GM19193 (cell line): ENCODE measurements at regions not wholly inside any gene's neighbourhood (a gene's known extent, or its start where the extent isn't known, plus 50 kb on each side); places are given as distances from the start of the nearest gene placed in this dataset.

Source experiments
- POLR2A ChIP-seq: IDR thresholded peaks from 4 replicates; pipeline ENCODE4 v1.6.1; 2011; ENCODE audit not compliant: insufficient read depth, insufficient read length; ENCODE audit errors: extremely low read depth

GRCh38 chr12:92229381-92229780, 83.7 kb upstream of the BTG1 start:
- TF ChIP-seq POLR2A, result no peak

DNA sequence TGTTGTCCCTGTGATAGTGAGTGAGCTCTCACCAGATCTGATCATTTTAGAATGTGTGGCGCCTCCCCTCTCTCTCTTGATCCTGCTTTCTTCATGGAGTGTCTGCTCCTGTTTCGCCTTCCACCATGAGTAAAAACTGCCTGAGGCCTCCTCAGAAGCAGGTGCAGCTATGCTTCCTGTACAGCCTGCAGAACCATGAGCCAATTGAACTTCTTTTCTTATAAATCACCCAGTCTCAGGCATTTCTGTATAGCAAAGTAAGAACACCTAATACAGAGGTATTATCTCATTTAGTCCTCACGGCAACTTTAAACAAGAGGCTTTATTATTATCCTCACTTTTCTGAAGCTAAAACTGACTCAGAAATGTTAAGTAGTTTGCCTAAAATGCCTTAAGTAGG, 81.3 kb upstream of the BTG1 start:
- TF ChIP-seq POLR2A, result no peak

DNA sequence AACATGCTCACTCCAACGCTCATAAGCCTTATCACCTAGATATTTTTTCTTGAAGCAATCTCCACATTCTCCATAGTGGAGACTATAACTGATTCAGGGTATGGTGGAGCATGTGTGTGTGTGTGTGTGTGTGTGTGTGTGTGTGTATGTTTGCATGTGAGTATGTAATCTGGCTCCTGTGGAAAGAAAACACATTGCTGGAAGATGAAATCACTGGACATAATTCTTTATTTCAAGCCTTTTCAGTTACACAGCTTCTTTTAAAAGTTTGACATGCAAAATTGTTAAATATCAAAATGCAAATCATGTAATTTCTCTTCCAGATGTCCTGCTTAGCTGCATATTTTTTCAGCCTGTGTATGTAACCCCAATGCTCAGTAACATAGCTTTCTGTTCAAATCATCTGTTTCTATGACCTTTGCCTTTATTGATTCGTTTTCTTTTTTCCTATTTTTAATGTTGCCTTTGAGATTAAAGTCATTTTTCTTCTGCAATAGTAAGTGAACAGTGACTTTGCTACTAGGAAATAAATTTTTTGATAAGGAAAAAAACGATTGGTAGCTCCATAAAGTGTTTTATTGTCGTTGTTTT, 80.5 kb upstream of the BTG1 start:
- no peak for TF ChIP-seq POLR2A

DNA sequence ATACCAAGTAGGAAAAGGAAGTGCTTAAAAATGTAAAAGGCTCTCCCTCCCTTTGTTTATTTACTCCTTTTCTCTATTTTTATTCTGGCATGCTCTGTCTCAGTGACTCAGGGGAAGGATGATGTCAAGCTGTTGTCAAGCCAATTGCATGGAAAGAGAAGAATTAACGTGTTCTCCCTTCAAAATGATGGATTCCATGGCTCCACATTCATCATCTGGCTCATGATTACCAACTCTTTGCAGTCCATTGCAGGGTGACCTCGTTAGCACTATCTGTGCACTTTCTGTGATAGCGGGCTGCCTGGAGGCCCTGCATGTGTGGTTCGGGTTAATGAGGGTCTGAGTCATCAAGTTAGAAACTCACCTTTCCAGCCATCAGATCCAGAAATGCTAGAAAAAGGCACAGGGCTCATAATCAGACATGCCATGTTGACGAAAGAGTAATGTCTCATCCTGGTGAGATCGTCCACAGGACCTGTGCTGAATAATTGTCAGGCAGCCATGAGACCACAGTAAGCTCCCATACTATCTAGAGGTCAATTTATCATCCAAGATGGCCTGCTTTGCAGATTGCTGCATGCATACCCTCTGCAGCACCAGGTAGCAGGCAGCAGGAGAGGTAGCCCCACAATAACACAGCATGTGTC, 79.2 kb upstream of the BTG1 start:
- no peak for TF ChIP-seq POLR2A

GRCh38 chr12:92223481-92223880, 77.8 kb upstream of the BTG1 start:
- TF ChIP-seq POLR2A, result no peak

DNA sequence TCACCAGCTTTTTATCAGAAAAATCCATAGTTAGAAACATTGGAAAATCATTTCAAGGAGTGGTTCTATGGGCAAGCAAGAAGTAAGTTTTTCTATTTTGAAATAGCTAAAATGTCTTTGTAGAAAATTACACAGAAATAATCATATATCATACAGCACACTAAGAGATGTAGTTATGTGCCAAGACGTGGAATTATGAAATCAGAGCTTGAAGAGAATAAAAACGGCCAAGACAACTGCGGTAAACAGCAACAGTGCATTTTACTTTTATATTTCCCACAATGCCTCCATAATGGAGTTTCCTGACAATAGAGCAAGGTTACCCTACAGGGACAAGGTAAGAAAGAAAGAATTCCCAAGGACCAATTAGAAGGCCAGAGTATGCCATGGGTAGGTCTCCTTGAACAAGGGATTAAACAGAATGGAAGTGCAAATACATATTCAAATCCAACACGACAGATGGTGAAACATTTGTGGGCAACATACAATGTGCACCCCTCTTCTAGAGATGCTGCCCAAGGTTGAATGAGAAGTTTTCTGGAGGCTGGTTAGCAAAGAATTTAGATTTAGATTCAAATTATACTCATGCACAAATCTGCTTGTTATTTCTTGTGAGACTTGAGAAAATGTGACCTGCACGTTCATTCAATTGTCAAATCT, 76.1 kb upstream of the BTG1 start:
- TF ChIP-seq POLR2A, result no peak

- TF ChIP-seq POLR2A, result no peak
Measured at GRCh38 chr12:92218394-92219077, 72.9 kb upstream of the BTG1 start.

DNA sequence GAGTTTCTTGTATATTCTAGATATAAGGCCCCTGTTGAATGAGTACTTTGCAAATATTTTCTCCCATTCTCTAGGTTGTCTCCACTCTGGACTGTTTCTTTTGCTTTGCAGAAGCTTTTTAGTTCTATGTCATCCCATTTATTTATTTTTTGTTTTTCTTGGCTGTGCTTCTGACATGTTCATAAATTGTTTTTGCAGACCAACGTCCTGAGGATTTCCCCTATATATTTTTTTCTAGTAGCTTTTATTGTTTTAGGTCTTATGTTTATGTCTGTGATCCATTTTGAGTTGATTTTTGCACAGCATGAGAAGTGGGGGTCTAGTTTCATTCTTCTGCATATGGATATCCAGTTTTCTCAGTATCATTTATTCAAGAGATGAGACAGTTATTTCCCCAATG, 70.4 kb upstream of the BTG1 start:
- no peak for TF ChIP-seq POLR2A

- no peak for TF ChIP-seq POLR2A
Measured at GRCh38 chr12:92215358-92215757, 69.7 kb upstream of the BTG1 start.

GRCh38 chr12:92213166-92213565, 67.5 kb upstream of the BTG1 start:
- no peak for TF ChIP-seq POLR2A

DNA sequence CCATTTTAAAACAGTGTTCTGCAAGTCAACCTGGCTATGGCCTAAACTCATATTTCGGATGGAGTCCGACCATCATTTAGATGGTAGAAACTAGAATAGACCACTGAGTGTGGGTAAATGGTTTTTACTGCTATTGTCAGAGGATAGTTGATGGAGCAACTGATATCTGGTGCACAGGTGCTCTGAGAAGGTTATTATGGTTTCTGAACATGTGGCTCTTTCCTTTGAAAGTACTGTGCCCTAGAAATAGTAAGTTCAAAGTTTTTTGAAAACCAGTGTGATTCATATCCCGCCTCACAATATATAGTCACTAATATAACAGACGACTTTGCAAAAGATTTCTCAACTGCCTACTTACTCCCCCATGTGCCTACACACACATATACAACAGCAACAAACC, 64.4 kb upstream of the BTG1 start:
- TF ChIP-seq POLR2A, result no peak

- TF ChIP-seq POLR2A, result no peak
Measured at GRCh38 chr12:92208613-92209121, 63.0 kb upstream of the BTG1 start.

DNA sequence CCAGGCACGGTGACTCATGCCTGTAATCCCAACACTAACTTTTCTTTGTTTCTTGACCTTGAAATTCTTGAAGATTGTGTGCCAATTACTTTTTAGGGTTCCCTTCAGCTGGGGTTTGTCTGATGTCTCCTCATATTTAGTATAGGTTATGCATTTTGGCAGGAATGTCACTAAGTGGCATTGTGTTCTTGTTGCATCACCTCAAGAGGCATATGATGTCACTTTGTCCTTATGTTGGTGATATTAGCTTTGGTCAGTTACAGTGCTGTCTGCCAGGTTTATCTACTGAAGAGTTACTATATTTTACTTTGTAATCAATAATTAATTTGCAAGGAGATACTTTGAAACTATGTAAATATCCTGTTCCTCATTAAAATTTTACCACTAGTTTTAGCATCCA, 61.0 kb upstream of the BTG1 start:
- no peak for TF ChIP-seq POLR2A

DNA sequence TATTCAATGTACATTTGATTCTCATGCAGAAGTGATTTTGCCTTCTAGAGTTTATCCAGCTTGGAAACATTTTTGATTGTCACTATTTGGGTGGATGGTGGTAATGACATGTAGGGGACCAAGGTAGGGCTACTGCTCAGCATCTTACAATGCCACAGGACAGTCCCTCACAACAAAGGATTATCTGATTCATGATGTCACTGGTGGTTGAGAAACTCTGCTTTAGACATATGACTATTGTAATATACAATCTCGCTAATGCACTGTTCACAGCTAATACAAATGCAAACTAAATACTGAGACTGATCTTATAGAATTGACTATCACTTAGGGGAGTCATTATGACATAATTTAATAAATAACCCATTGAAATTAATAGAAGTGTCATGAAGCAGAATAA, 60.4 kb upstream of the BTG1 start:
- no peak for TF ChIP-seq POLR2A

DNA sequence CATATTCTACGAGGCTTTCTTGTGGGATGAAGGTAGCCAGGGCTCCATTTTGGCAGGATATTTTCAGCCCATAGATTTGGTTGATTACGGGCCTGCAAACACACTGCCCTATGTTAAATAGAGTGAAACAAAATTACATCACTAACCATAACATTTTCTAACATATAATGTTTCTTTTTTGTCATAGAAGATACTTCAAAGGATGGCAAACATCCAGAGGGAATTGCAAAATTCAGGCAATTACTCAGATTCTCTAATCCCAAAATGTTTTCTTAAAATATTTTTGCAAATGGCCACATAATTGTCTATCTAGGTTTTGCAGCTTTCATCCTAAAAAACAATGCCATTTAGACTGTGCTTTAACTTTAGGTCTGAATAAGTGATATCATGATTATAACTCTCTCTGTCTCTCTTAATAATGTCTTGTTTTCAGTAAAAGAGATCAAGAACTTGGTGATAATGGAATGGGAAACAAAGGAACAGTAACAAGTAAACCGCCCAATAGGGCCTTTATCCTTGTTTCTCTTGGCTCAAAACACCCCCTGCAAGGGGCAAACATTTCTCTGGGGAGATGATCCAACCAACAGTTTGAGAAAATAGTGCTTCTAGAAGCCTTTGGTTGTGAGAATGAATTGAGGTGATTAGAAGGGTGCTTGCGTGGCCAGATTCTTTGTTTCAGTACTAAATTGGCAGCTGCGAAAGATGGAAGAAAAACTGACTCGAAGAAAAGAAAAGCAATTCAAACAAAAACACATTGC, 54.4 kb upstream of the BTG1 start:
- no peak for TF ChIP-seq POLR2A
